ENCODE measurements at regions not wholly inside any gene's neighbourhood (a gene's known extent, or its start where the extent isn't known, plus 50 kb on each side); places are given as distances from the start of the nearest gene placed in this dataset.
"Not testable (repeated sequence)": the region's sequence is repeated elsewhere in the genome, so short reads cannot be mapped to it uniquely, and the experiment has no call there.

DNA sequence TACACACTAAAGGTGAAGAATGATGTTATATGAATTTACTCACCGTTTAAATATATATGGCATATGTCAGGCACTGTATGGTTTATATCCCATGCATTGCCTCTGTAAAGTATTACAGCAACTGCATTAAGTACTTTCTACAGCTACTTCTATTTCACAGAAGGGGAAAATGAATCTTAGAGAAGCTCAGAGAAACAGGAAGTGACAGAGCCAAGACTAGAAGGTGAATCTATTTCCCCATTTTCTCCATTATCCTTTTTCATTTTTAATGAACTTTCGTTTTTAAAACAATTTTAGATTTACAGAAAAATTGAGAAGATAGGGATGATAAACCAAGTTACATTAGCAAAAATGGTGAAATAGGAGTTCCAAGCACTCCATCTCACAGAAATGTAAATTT lies 863.3 kb downstream of the UQCRFS1 start:
- DNase-seq: no peak

DNA sequence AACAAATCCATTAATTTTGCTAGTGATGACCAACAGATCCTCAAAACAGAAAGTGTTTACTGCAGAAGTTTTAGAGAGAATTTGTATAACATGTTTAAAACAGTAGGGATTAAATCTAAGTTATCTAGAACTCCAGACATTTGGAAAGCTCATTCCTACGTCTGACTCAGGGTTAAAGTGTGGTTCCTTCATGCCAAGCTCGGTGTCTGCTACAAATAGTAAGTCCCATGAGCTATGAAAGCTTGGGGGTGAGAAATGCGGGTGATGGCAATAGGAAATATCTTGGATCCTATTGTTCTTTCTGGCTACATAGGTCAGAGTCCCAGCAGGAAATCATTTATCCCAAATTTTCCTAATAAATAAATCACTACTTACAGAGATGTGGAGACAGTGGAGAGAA lies 867.1 kb downstream of the UQCRFS1 start:
- no peak for DNase-seq

DNA sequence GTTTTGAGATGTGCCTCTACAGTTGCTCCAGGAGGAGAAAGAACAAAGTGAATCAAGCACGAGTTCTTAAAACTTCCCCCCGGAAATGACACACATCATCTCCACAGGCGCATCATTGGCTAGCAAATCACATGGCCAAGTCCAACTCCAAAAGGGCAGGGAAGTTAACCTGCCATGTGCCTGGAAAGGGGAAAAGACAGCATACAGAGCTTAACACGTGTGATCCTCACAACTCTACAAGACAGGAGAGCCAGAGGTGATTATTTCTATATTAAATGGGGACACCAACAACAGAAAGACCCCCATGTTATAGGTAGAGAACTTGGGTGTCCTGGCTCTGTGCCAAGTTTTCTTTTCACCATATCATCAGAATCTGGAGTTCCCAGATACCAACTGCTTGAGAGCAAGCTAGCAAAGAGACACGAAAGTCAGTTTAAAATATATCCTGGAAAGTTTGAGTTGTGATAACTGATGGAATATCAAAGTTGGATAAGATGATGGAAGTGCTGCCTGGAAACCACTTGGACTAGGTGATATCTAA lies 871.1 kb downstream of the UQCRFS1 start:
- no peak for DNase-seq

DNA sequence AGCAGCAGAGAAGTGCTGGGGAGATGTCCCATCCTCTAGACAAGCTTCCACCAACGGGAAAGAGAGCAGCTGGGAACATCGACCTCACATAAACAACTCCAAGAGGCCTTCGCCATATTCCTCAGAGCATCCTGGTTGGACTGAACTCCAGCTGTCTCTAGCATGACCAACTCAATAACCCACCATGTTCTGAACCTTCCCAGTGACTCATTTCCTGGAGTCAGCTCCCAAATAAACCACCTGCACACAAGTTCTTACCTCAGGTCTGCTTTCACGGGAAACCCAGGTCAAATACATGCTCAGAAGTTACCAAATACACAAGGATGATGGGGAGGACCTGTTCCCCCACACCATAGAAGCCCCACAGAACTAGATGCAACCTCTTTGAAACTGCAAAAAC lies 878.5 kb downstream of the UQCRFS1 start:
- DNase-seq: no peak

DNA sequence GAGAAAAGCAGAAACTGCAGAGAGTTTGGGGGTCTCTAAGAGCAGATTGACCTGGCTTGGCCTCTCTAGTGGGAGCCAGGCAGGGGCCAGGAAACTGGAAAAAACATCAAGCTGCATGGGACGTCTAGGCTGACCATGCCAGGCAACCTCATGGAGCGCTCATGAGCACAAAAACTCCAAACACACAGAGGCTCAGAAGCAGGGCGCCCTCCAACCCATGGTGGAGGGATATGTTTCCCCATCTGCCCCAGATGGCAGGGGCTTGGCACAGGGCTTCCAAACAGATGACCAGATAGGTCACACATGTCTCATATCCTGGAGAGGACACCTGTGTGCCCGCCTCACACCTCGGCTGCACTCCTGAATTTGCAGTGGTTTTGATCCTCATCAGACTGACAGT lies 879.0 kb downstream of the UQCRFS1 start:
- DNase-seq: no peak

DNA sequence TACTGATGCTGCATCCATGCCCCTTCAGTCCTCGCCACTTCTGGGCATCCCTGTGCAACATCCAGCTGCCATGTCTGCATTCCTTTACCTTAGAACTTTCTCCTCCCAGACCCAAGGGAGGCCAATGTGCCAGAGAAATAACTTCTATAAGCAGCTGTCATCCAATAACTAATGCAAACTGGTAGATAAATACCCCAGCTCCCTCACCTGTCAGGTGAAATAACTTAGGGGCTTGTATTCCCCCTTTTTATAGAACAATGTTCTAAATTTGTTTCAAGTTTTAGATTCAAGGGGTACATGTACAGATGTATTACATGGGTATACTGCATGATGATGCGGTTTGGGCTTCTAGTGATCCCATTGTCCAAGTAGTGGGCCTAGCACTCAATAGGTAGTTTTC lies 880.1 kb downstream of the UQCRFS1 start:
- DNase-seq: no peak

DNA sequence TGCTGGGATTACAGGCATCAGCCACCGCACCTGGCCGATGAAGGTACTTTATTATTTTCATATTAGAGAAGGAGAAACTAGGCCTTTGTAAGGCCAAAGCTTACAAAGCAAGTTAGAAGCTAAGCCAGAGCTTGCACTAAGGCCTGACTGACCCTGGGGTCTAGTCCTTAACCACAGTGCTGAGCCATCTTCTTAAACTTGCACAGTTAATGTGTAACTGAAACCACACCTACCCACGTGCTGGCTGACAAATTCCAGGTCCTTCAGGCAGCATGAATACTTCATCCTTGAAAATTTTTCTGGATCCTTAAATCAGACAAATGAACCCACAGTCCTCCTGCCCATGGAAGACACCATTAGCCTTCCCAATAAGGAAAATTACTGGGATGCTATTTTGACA lies 880.6 kb downstream of the UQCRFS1 start:
- no peak for DNase-seq

DNA sequence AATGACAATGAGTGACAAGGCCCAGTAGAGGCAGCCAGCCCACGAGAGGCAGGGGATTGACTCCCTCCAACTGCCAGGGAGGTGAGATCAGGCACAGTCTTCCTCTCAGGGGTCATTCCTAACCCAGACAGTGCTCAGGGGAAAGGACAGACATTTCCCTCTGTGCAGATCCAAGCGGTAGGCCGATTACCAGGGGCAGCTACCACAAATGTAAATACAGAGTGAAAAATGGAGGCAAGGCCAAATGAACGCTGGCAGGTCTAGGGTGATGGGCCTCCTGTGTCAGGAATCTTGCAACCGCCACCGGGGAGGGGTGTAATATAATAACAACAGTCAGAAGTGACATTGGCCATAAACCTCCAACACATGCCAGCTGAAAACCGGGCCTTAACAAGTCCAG lies 881.4 kb downstream of the UQCRFS1 start:
- DNase-seq: no peak

DNA sequence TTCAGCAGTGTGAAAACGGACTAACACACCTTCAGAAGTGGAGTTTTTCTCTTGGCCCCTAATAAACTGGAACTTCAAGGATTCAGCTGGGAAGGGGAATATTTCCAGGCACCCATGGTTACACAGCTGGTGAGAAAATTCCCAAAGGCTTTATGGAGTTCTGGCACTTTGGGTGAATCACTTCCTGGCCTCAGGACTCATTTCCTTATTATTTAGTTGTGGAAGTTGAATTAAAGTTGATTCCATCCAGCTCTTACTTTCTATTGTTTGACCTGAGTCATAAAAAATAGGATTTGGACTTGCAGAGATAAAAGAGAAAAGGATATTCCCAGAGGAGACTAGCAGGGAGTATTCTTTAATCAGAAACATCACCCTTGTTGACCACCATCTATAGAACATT lies 882.1 kb downstream of the UQCRFS1 start:
- peak; percentile 8 for DNase-seq

DNA sequence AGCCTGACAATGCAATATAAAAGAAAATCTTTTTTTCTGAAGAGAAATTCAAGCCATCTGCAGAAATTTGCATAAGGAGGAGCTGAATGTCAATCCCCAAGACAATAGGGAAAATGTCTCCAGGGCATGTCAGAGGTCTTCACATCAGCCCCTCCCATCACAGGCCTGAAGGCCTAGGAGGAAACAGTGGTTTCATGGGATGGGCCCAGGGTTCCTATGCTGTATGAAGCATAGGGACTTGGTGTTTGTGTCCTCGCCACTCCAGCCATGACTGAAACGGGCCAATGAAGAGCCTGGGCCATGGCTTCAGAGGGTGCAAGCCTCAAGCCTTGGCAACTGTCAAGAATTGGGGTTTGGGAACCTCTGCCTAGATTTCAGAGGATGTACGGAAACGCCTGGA lies 883.5 kb downstream of the UQCRFS1 start:
- DNase-seq: no peak

DNA sequence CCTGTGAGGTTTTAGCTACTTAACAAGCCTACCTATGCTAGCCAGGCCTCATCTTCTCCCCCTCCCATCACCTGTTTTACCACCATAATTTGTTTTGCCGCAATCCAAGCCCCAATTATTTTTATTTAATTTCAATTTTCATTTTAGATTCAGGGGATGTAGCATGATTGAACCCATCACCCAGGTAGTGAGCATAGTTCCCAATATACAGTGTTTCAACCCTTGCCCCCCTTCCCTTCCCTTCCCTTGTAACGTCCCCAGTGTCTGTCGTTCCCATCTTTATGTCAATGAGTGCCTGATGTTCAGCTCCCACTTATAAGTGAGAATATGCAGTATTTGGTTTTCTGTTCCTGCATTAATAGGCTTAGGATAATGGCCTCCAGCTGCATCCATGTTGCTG lies 885.0 kb downstream of the UQCRFS1 start:
- DNase-seq: no peak

DNA sequence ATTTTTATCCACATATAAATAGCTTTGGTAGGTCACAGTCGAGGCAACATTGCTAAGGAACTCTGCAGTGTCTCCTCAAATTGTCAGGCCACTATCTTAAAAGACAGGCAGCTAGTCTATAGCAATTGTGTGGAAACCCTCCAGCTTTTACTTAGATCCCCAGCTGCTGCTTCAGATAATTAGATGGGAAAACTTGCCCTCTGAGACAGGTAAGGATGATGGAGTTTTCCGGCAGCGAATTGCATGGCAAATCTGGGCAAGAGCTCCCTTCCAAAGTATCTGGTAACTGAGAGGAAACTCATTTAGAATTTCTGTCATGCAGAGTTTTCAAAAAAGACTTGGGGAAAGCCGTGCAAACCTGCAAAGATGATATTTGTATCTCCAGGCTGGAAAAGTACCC lies 886.2 kb downstream of the UQCRFS1 start:
- DNase-seq: no peak

DNA sequence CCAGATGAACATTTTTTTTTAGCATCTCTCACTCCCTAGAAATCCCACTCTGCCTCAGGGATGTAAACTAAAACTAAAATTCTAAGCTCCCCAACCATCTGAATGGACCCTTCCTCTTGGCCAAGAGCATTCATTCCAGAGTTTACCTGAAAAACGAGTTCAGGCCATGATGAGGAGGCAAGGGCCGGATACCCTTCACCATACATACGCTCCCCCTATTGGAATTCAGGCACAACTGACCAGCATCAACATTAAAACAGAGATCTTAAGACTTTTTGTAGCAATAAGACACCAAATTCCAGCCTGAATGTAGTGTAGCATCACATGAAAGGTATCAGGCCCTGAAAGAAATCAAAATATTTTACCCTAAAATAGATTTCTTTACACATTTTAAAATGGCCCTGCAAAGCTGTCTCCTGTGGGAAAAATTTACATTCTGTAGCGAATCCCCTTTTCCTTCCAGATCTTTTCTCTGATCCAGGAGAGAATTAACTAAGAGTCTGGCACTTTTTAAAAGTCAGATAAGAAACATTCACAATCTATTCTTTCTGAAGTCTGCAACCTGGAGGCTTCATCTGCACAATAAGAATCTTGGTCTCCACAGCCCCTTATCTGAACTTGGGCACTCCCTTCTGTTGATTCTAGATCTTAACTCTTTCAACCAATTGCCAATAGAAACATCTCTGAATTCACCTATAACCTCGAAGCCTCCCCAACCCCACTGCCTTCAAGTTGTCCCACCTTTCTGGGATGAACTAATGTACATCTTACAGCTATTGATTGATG lies 888.5 kb downstream of the UQCRFS1 start:
- DNase-seq: no peak

DNA sequence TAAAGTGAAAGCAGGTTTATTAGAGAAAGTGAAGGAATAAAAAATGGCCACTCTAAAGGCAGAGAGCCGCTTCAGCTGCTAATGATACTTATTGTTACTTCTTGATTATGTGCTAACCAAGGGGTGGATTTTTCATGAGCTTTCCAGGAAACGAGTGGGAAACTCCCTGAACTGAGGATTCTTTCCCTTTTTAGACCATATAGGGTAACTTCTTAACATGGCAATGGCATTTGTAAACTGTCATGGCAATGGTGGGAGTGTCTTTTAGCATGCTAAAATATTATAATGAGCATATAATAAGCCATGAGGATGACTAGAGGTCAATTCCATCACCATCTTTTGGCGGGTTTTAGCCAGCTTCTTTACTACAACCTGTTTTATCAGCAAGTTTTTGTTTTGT lies 890.0 kb downstream of the UQCRFS1 start:
- DNase-seq: no peak

DNA sequence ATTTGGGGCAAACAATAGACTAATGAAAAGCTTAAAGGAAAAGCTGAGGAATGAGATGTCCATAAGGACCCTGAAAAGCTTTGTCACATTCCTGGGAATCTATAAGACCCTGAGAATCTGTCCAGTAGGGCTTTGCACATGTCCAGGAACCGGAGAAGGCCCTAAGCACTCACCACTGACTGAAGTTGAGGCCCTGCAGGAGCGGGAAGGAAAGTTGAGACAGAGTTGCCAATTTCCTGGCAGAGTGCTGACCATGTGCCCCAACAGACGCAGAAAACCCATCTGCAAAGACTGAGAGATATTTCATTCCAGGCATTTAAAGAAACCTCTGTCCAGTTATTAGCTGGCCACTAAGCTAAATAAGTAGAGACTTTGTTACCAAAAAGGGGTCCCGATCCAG lies 890.5 kb downstream of the UQCRFS1 start:
- no peak for DNase-seq

DNA sequence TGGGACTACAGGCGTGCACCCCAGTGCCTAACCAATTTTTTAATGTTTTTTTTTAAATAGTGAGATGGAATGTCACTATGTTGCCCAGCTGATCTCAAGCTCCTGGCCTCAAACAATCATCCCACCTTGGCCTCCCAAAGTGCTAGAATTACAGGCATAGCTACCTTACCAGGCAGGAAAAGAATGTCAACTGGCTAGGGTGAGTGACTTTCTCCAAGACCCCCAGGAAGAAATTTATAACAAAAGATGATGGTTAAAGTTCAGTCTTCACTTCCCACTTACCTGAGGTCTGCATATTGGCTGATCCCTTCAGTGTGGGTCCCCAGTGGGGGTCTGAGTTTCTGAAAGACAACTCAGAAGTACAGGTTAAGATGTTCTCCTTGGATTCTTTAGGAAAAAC lies 893.0 kb downstream of the UQCRFS1 start:
- DNase-seq: no peak

DNA sequence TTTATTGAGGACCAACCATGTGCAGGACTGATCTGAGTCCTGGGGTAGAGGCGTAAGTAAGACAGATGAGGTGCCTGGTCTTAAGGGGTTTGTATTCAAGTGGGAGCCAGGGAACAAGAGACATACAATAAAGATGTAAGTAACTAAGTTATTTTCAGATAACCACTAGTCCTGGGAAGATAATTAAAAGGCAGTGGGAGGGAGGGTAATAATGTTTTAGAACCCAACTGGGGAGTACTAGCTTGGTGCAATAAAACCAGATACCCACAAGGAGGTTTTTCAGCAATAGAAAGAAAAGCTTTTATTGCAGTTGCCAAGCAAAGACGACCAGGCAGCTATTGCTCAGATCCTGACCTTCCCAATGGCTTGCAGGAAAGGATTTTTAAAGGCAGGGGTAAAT lies 893.7 kb downstream of the UQCRFS1 start:
- DNase-seq: no peak

DNA sequence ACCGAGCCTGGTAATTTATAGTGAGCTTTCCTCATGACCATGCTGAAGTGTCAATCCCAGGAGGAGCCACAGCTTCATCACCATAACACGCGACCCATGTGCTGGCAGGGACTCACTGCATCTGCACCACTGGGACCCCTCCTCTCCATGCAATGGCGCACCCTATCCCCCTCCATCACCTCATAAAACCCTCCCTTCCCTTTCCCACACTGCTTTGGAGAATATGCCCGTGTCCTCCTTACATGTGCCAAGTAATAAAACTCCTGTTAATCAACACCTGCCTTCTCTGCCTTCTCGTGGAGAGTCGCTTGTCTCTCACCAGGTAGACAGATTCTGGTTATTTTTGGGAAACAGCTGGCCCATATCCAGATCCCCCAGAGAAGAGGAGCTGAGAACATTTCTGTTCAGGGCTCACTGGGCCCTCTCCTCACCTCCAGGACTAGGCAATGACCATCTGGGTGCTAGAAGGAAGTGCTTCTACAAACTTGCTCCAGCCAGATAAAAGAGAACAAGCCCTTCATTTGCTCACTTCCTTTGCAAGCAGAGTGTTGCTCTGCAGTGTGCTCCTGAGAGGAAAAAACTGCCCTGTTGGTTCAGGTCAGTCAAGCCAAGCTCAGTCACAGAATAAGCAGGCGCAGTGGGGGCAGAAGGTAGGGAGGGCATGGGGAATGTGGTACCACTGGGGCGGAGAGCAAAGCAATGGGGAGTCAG lies 894.3 kb downstream of the UQCRFS1 start:
- no peak for DNase-seq

DNA sequence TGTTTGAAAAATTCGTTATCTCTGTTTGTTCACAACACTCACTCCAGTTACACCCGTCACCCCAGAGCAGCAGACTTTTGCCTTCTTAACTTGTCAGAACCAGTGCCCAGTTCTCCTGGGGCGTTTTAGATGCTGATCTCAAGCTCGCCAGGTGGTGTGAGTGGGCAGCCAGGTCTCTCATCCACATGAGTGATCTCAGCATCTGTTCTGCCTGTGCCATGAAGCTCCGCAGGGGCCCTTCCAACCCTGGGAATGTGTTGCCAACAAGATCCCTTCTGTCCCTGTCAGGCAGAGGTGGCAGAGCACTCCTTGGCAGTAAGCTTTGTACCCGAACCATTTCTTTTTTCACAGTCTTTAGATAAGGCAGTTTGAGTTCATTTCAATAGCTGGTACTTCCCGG lies 896.5 kb downstream of the UQCRFS1 start:
- DNase-seq: no peak

DNA sequence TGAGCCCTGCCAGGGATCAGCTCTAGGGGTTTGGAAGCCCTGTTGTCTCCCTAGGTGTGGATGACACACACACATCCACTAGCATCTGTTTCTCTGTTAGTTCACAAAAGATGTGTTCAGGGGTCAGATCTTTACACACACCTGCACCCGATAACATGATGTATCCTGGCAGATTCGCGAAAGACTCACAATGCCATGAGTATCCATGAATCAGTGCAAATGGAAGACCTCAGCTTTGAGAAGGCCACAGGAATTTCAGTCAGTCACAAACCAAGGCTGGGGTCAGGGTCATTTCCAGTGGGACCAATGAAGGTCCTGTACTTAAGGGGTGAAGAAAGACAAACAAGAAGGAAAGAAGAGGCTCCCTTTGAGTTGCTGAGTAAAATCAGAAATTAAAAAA lies 898.2 kb downstream of the UQCRFS1 start:
- DNase-seq: peak; percentile 12

DNA sequence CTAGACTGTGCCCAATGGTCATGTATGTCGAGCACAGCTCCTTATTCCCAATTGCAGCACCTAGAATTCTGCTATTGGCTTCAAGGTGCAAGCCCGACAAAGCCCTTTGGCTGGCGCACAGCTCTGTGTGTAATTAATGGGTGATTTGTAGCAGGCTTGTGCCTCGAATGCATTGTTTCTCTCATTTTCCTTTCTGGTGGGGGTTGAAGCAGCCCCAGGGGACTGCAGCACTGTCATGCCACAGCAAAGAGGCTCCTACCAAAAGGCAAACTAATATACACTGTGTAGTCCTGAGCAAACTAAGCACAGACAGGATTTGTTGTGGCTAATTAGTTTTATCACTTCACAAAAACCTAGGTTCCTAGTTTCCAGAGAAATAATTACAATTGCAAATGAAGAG lies 898.7 kb downstream of the UQCRFS1 start:
- no peak for DNase-seq

DNA sequence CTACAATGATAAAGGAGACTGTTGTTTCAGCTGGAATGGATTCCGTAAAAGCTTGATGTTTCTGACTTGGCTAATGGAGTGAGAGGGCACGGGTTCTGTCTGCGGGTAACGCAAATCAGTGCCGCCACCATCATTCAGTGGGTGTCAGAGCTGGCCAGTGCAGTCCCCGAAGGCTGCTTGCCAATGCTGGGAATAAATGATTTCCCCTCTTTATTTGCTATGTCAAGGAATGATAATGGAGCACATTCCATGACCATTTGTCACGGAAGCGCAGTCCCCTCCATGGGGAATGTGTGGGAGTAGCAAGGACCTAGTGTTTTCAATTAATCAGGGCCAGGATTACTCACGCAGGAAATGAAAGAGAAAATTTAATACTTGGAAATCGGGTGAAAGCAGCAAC lies 899.3 kb downstream of the UQCRFS1 start:
- peak; percentile 96 for DNase-seq

DNA sequence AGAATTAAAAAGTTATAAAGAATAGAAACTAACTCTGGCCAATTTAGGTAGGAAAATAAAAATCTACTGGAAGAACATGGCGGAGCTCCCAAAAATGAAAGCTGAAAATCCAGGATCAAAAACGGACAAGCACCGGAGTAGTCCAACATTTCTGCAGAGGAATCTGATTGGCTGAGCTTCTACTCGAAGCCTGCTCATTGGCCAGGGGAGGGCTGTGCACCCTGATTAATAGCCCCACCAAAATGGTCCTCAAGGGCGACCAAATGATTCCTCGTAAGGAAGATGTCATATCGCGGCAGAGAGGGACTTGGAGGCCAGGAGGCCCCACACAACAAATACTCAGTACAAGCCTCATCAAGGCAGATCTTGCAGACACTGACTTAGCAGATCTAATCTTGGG lies 900.7 kb downstream of the UQCRFS1 start:
- no peak for DNase-seq

DNA sequence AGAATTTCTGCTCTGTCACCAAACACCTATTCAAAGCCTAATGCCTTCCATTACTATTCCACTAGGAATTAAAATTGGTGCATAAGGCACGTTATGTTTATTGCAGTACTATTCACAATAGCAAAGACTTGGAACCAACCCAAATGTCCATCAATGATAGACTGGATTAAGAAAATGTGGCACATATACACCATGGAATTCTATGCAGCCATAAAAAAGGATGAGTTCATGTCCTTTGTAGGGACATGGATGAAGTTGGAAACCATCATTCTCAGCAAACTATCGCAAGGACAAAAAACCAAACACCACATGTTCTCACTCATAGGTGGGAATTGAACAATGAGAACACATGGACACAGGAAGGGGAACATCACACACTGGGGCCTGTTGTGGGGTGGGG lies 902.1 kb downstream of the UQCRFS1 start:
- DNase-seq: not testable (repeated sequence)

Measured in fibroblast of skin of abdomen (primary cell).